GM12878 (cell line): ENCODE measurements at regions not wholly inside any gene's neighbourhood (a gene's known extent, or its start where the extent isn't known, plus 50 kb on each side); places are given as distances from the start of the nearest gene placed in this dataset.

Experiments
- ATAC-seq: fragments of 200-7000 bp; cut with Tn5 transposase; 3 replicates; pipeline ENCODE4 v1.9.1; 2020; ENCODE audit warnings: mild to moderate bottlenecking, moderate library complexity
- BruUV-seq: library from RNA; stranded (reverse); fragments of 400-500 nt; replicated peaks from 2 replicates; lab custom pipeline; 2021; lab: Mats Ljungman, UMichigan
- CTCF ChIA-PET: fragments of 300-600 bp; sonication (Branson Sonifier 250); formaldehyde crosslinking; extraction: SDS; loops from one replicate; lab custom pipeline; 2021; ENCODE audit warnings: inconsistent platforms; lab: Yijun Ruan, JAX
- POLR2A ChIA-PET: fragments of 350-600 bp; formaldehyde crosslinking; extraction: SDS; loops from one replicate; lab custom pipeline; 2021; ENCODE audit warnings: inconsistent platforms; lab: Charles Lee
- RAD21 ChIA-PET: fragments of 300-600 bp; sonication (Branson Sonifier 250); formaldehyde crosslinking; loops from one replicate; lab custom pipeline; 2023; ENCODE audit warnings: antibody characterized with exemption; ENCODE audit not compliant: unreplicated experiment; lab: Charles Lee
- SMC1A ChIA-PET: fragments of 300-600 bp; sonication (Branson Sonifier 250); formaldehyde crosslinking; loops from one replicate; lab custom pipeline; 2023; ENCODE audit not compliant: unreplicated experiment, uncharacterized antibody; lab: Charles Lee
- DNase-seq: peaks from one replicate; pipeline ENCODE4 v3.0.0-alpha.2; 2011; ENCODE audit warnings: low read depth, low spot score
- FAIRE-seq: peaks from 3 replicates; lab custom pipeline; 2011; peaks lifted over from hg19 to GRCh38; lab: Jason Lieb, UNC
- H2AFZ ChIP-seq: 2 replicates; pipeline ENCODE4 v1.6.0; 2011; ENCODE audit warnings: low read depth, low read length, control low read depth; ENCODE audit not compliant: control insufficient read depth
- H3K27ac ChIP-seq: 2 replicates; pipeline ENCODE4 v1.5.1; 2011; ENCODE audit warnings: control low read depth; ENCODE audit not compliant: control insufficient read depth, insufficient read depth
- H3K27me3 ChIP-seq, 2 experiments: replicated peaks in 1 of 2; 2 replicates each; pipeline versions ENCODE4 v1.6.0 to v1.6.1; 2011; ENCODE audit warnings: low read length in 1 of 2; ENCODE audit not compliant: control insufficient read depth in 2 of 2, insufficient read depth in 2 of 2
- H3K36me3 ChIP-seq, 2 experiments: 2 replicates each; pipeline ENCODE4 v1.5.1; 2011; ENCODE audit warnings: low read length in 1 of 2; ENCODE audit not compliant: control insufficient read depth in 2 of 2, insufficient read depth in 2 of 2
- H3K4me1 ChIP-seq: 2 replicates; pipeline ENCODE4 v1.6.1; 2011; ENCODE audit warnings: mild to moderate bottlenecking, low read length, moderate library complexity, mixed read lengths; ENCODE audit not compliant: control insufficient read depth, insufficient read depth
- H3K4me2 ChIP-seq: 2 replicates; pipeline ENCODE4 v1.6.0; 2011; ENCODE audit warnings: control low read depth; ENCODE audit not compliant: control insufficient read depth, insufficient read depth
- H3K4me3 ChIP-seq: fragments of 200-600 bp; sonication (generic); 2 replicates; pipeline ENCODE4 v1.5.1; 2016
- H3K79me2 ChIP-seq: 2 replicates; pipeline ENCODE4 v1.6.0; 2011; ENCODE audit warnings: low read length; ENCODE audit not compliant: control insufficient read depth, insufficient read depth
- H3K9ac ChIP-seq: 2 replicates; pipeline ENCODE4 v1.8.0; 2011; ENCODE audit warnings: low read length, control low read depth, mixed read lengths; ENCODE audit not compliant: control insufficient read depth, insufficient read depth
- H3K9me3 ChIP-seq: replicated peaks from 3 replicates; pipeline ENCODE4 v1.5.1; 2011; ENCODE audit warnings: mild to moderate bottlenecking, low read length; ENCODE audit not compliant: control insufficient read depth, insufficient read depth
- H4K20me1 ChIP-seq: 2 replicates; pipeline ENCODE4 v1.6.0; 2011; ENCODE audit not compliant: control insufficient read depth, insufficient read depth
- CBX3 ChIP-seq: fragments of 200-600 bp; sonication (generic); IDR thresholded peaks from 2 replicates; pipeline ENCODE4 v1.6.1; 2016; ENCODE audit warnings: low read depth, borderline replicate concordance
- CEBPB ChIP-seq, 2 experiments: fragments of 150-350 bp in 1 of 2; IDR thresholded peaks; 2 replicates each; pipeline ENCODE4 v1.6.1; 2012 to 2014; ENCODE audit warnings: low read depth in 2 of 2, low read length in 2 of 2, borderline replicate concordance in 1 of 2, inconsistent platforms in 1 of 2
- E2F4 ChIP-seq: IDR thresholded peaks from 2 replicates; pipeline ENCODE4 v1.6.1; 2012; ENCODE audit warnings: low read depth, low read length, improper control_type of control experiment
- NBN ChIP-seq: fragments of 450-650 bp; IDR thresholded peaks from 2 replicates; pipeline ENCODE4 v1.6.1; 2016
- NKRF ChIP-seq: fragments of 450-650 bp; conservative IDR thresholded peaks from 2 replicates; pipeline ENCODE4 v1.6.1; 2017; ENCODE audit warnings: mild to moderate bottlenecking, moderate library complexity
- NR2C1 ChIP-seq: fragments of 450-650 bp; IDR thresholded peaks from 2 replicates; pipeline ENCODE4 v1.6.1; 2017; ENCODE audit warnings: antibody characterized with exemption, mild to moderate bottlenecking, moderate library complexity
- NR2C2 ChIP-seq: IDR thresholded peaks from 2 replicates; pipeline ENCODE4 v1.6.1; 2011; ENCODE audit warnings: borderline replicate concordance, low read depth; ENCODE audit not compliant: control insufficient read depth, insufficient read length
- NR2F1 ChIP-seq: fragments of 450-650 bp; conservative IDR thresholded peaks from 2 replicates; pipeline ENCODE4 v1.6.1; 2017; ENCODE audit warnings: mild to moderate bottlenecking
- PBX3 ChIP-seq: IDR thresholded peaks from 2 replicates; pipeline ENCODE4 v1.6.1; 2011; ENCODE audit warnings: mild to moderate bottlenecking, low read depth, low read length, moderate library complexity; ENCODE audit not compliant: insufficient replicate concordance
- POLR2AphosphoS2 ChIP-seq: IDR thresholded peaks from 2 replicates; pipeline ENCODE4 v1.6.1; 2011; ENCODE audit warnings: low read depth, mild to moderate bottlenecking, low read length, improper control_type of control experiment, moderate library complexity
- RELB ChIP-seq: fragments of 450-650 bp; IDR thresholded peaks from 2 replicates; pipeline ENCODE4 v1.6.1; 2017; ENCODE audit warnings: low read depth, mild to moderate bottlenecking, moderate library complexity
- RFX5 ChIP-seq: IDR thresholded peaks from 2 replicates; pipeline ENCODE4 v1.6.1; 2011; ENCODE audit warnings: low read depth, low read length, improper control_type of control experiment
- SMAD1 ChIP-seq: fragments of 450-650 bp; IDR thresholded peaks from 2 replicates; pipeline ENCODE4 v1.6.1; 2018; ENCODE audit warnings: mild to moderate bottlenecking, low read depth; ENCODE audit not compliant: partially characterized antibody
- SMARCA5 ChIP-seq: fragments of 450-650 bp; IDR thresholded peaks from 2 replicates; pipeline ENCODE4 v1.6.1; 2017; ENCODE audit warnings: mild to moderate bottlenecking
- SREBF2 ChIP-seq: IDR thresholded peaks from 2 replicates; pipeline ENCODE4 v1.6.1; 2012; ENCODE audit warnings: mild to moderate bottlenecking, low read length
- TCF7 ChIP-seq: IDR thresholded peaks from 2 replicates; pipeline ENCODE4 v1.6.1; 2014; ENCODE audit warnings: antibody characterized with exemption, borderline replicate concordance
- ZBED1 ChIP-seq: IDR thresholded peaks from 2 replicates; pipeline ENCODE4 v1.6.1; 2016; ENCODE audit warnings: borderline replicate concordance
- ZNF274 ChIP-seq: IDR thresholded peaks from one replicate; pipeline ENCODE4 v1.8.0; 2011; ENCODE audit not compliant: insufficient read length, insufficient read depth
- WGBS: methylation state at CpG from one replicate; pipeline ENCODE4 v1.1.6; 2016; ENCODE audit warnings: low lambda C conversion rate; ENCODE audit not compliant: insufficient replicate concordance, insufficient coverage; ENCODE audit errors: missing lambda C conversion rate; 5-methylcytosine and 5-hydroxymethylcytosine counted together
- in situ Hi-C: fragments of 300-500 bp; cut with MboI; formaldehyde crosslinking; loops from 9 replicates; pipeline ENCODE4 v1.14.3; 2018; ENCODE audit warnings: mixed read lengths
- intact Hi-C: fragments of 100-400 bp; cut with micrococcal nuclease; formaldehyde crosslinking; loops from one replicate; pipeline ENCODE4 v1.14.2; 2022; ENCODE audit not compliant: unreplicated experiment

GRCh38 chr11:59264736-59265135, 52.0 kb upstream of the MPEG1 start:
- Histone ChIP-seq H3K9ac (no peak overlapping the region), H3K27ac (no peak overlapping the region), H3K27me3 (no peaks in the 10 kb centered on the region), H3K36me3 (no peaks in the 10 kb centered on the region), H4K20me1 (no peaks in the 10 kb centered on the region), H3K4me1 (peaks cover 24% of the 10 kb centered on the region), H3K79me2 (no peaks in the 10 kb centered on the region), H2AFZ (no peak overlapping the region), H3K9me3 (no peaks in the 10 kb centered on the region), H3K4me2 (no peak overlapping the region), H3K4me3 (no peak overlapping the region)
- ChIA-PET RAD21 (interaction anchor here (0.7 to 2.2 kb wide), 3 partner anchors 9 to 93 kb away, joined by 3 to 8 read pairs (median 3); partner anchors contain the start of gene DTX4), POLR2A (interaction anchor here (2.1 kb wide), 1 partner anchor 8 kb away, joined by 4 read pairs; no protein-coding TSS in a partner anchor), CTCF (interaction anchor here (1.2 to 7.5 kb wide), 9 partner anchors 9 to 166 kb away, joined by 3 to 63 read pairs (median 12); partner anchors contain the start of gene DTX4), SMC1A (interaction anchor here (0.6 to 3.8 kb wide), 10 partner anchors 8 to 166 kb away, joined by 3 to 14 read pairs (median 6); no protein-coding TSS in a partner anchor)
- no TSS peak for BruUV-seq
- DNase-seq (no peak), FAIRE-seq (no peak), ATAC-seq (no peak)
- in situ Hi-C loops (no loop called here), intact Hi-C loops (no loop called here)
- 78% methylated on average over 8 of the region's 8 CpGs for WGBS
- no peak for TF ChIP-seq SREBF2
- no peak for TF ChIP-seq CBX3
- no peak for TF ChIP-seq PBX3
- TF ChIP-seq NKRF, result no peak
- no peak for TF ChIP-seq RFX5
- TF ChIP-seq E2F4, result no peak
- no peak for TF ChIP-seq NR2F1
- no peak for TF ChIP-seq SMARCA5
- no peak for TF ChIP-seq SMAD1
- TF ChIP-seq NR2C1, result no peak
- no peak for TF ChIP-seq POLR2AphosphoS2
- TF ChIP-seq NBN, result no peak
- TF ChIP-seq TCF7, result no peak
- no peak for TF ChIP-seq ZBED1
- TF ChIP-seq NR2C2, result no peak
- no peak for TF ChIP-seq RELB
- TF ChIP-seq CEBPB (IDR thresholded peaks at IDR 0.05; ENCODE audit: borderline replicate concordance in 1 of 2, low read depth in 2 of 2, low read length in 2 of 2), result no peak
- no peak for TF ChIP-seq ZNF274
